Renal cortex interstitium (tissue), 11 donors: ENCODE measurements at regions not wholly inside any gene's neighbourhood (a gene's known extent, or its start where the extent isn't known, plus 50 kb on each side); places are given as distances from the start of the nearest gene placed in this dataset.
A peak's percentile ranks its signal among the peaks of the same experiment; 100 is the strongest.
"Not testable (repeated sequence)": the region's sequence is repeated elsewhere in the genome, so short reads cannot be mapped to it uniquely, and the experiment has no call there.

Source experiments
- DNase-seq, 11 donors: peaks; one replicate each; pipeline ENCODE4 v3.0.0-alpha.2; 2013; ENCODE audit warnings: low read depth in 9 of 11, low spot score in 4 of 11; ENCODE audit errors: extremely low read depth in 1 of 11

GRCh38 chr4:72948080-72948479 is 121.4 kb downstream of the COX18 start:
- DNase-seq, result no peak

GRCh38 chr4:72945719-72946336 is 123.7 kb downstream of the COX18 start:
- no peak for DNase-seq

GRCh38 chr4:72942565-72942964 is 127.0 kb downstream of the COX18 start:
- no peak for DNase-seq

GRCh38 chr4:72938516-72938915 is 131.0 kb downstream of the COX18 start:
- peak in 2 of 11 donors; percentile 4 for DNase-seq

- DNase-seq, result no peak
Measured at GRCh38 chr4:72935462-72935861, 134.1 kb downstream of the COX18 start.

- DNase-seq, result no peak
Measured at GRCh38 chr4:72933029-72933428, 136.5 kb downstream of the COX18 start.

GRCh38 chr4:72931346-72931745 is 138.2 kb downstream of the COX18 start:
- DNase-seq, result no peak

GRCh38 chr4:72929596-72930274 is 139.8 kb downstream of the COX18 start:
- DNase-seq, result not testable (repeated sequence)

GRCh38 chr4:72924814-72925213 is 144.7 kb downstream of the COX18 start:
- DNase-seq, result no peak

GRCh38 chr4:72919937-72920336 is 149.6 kb downstream of the COX18 start:
- DNase-seq, result no peak

- no peak for DNase-seq
Measured at GRCh38 chr4:72919464-72919863, 150.1 kb downstream of the COX18 start.

GRCh38 chr4:72918362-72918761 is 151.2 kb downstream of the COX18 start:
- DNase-seq, result no peak

GRCh38 chr4:72911316-72911715 is 158.2 kb downstream of the COX18 start:
- DNase-seq, result no peak

- DNase-seq, result no peak
Measured at GRCh38 chr4:72909461-72909860, 160.1 kb downstream of the COX18 start.

- no peak for DNase-seq
Measured at GRCh38 chr4:72902354-72902753, 167.2 kb downstream of the COX18 start.

- no peak for DNase-seq
Measured at GRCh38 chr4:72901553-72901952, 168.0 kb downstream of the COX18 start.

- no peak for DNase-seq
Measured at GRCh38 chr4:72900952-72901351, 168.6 kb downstream of the COX18 start.

- DNase-seq, result no peak
Measured at GRCh38 chr4:72899621-72900020, 169.9 kb downstream of the COX18 start.

- no peak for DNase-seq
Measured at GRCh38 chr4:72899214-72899613, 170.3 kb downstream of the COX18 start.

GRCh38 chr4:72896515-72896914 is 173.0 kb downstream of the COX18 start:
- no peak for DNase-seq

GRCh38 chr4:72895408-72895807 is 174.1 kb downstream of the COX18 start:
- no peak for DNase-seq
